Cardiac muscle cell (in vitro differentiated cells and primary cell): ENCODE measurements at regions not wholly inside any gene's neighbourhood (a gene's known extent, or its start where the extent isn't known, plus 50 kb on each side); places are given as distances from the start of the nearest gene placed in this dataset.

Experiments
- DNase-seq, 2 donors: peaks; one replicate each; pipeline versions ENCODE4 v3.0.0 to v3.0.0-alpha.2; 2010 to 2017; ENCODE audit warnings: low read depth in 1 of 2, low spot score in 1 of 2
- H3K27ac ChIP-seq: fragments of 200-600 bp; sonication (generic); 2 replicates; pipeline ENCODE4 v1.5.1; 2016
- H3K27me3 ChIP-seq: fragments of 200-600 bp; sonication (generic); 2 replicates; pipeline ENCODE4 v1.6.0; 2016; ENCODE audit warnings: control low read depth
- H3K36me3 ChIP-seq: fragments of 200-600 bp; sonication (generic); 2 replicates; pipeline ENCODE4 v1.5.1; 2016; ENCODE audit warnings: control low read depth
- H3K4me1 ChIP-seq: fragments of 200-600 bp; sonication (generic); 2 replicates; pipeline ENCODE4 v1.8.1; 2017; ENCODE audit warnings: low read depth, mild to moderate bottlenecking, mixed run types
- H3K4me3 ChIP-seq: fragments of 200-600 bp; sonication (generic); 2 replicates; pipeline ENCODE4 v1.5.1; 2016; ENCODE audit warnings: mild to moderate bottlenecking
- H3K9me3 ChIP-seq: fragments of 200-600 bp; sonication (generic); 2 replicates; pipeline ENCODE4 v1.5.1; 2017; ENCODE audit warnings: low read depth, mild to moderate bottlenecking, control low read depth
- CTCF ChIP-seq: IDR thresholded peaks from 2 replicates; pipeline ENCODE4 v1.5.1; 2012; ENCODE audit warnings: low read depth, mild to moderate bottlenecking, low read length

DNA sequence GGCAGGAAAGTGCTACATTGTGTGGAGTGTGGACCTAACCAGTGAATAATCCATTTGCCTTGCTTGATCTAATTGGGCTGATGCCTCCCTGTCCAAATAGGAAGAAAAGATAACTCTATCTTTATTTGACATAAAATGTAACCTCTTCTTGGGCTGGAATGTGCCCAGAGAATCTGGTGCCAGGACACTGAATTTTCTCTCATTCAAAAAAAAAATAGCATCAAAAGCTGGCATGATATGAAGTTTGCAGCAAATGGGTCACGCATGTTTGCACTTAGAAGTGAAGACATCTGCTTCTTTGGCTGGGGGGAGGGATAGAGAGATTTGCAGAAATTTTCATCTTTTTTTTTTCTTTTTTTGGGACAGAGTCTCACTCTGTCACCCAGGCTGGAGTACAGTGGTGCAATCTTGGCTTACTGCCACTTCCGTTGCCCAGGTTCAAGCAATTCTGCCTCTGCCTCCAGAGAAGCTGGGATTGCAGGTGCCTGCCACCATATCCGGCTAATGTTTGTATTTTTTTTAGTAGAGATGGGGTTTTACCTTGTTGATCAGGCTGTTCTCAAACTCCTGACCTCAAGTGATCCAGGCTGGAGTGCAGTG is 478.2 kb upstream of the EEF2KMT start:
- no peak overlapping the region for H3K27ac ChIP-seq
- no peaks in the 10 kb centered on the region for H3K9me3 ChIP-seq
- peaks cover 14% of the 10 kb centered on the region for H3K27me3 ChIP-seq
- no peak overlapping the region for H3K4me3 ChIP-seq
- no peak for TF ChIP-seq CTCF
- no peaks in the 10 kb centered on the region for H3K36me3 ChIP-seq
- DNase-seq, result no peak
- H3K4me1 ChIP-seq, result no peaks in the 10 kb centered on the region

DNA sequence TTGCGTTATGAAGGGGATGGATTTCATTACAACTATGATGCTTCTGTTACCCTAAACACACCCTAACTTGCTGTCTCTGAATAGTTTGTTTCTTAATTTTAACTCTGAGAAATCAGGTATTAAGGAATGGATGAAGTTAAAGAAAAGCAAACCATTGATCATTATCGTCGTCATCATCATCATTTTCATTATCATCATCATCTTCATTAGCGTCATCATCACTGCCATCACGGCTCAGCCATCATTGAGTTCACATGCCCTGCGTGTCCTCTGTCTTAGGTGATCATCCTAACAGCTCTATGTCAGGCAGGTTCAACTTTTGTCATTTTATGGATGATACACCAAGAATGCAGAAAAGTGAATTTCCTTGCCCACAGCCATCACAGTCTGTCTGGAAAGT is 477.5 kb upstream of the EEF2KMT start:
- no peaks in the 10 kb centered on the region for H3K36me3 ChIP-seq
- no peak overlapping the region for H3K27ac ChIP-seq
- no peaks in the 10 kb centered on the region for H3K9me3 ChIP-seq
- H3K4me1 ChIP-seq, result no peaks in the 10 kb centered on the region
- peaks cover 9% of the 10 kb centered on the region for H3K27me3 ChIP-seq
- H3K4me3 ChIP-seq, result no peak overlapping the region
- no peak for DNase-seq
- no peak for TF ChIP-seq CTCF

DNA sequence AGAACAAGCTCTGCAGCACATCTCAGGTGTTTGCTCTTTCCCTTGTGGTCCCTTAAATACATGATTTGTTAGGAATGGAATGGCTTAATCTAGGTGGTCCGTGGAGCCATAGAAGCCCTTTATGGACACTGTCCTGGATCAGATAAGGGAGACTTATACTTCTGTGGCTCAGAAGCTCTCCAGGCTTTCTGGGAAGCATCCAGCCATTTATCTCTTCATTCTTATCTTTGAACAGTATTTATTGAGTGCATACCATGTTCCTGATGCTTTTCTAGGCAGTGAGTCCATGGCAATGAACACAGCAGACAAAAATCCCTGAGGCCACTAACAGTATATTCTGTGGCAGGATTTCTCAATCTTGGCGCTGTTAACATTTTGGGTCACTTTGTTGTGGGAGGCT is 474.5 kb upstream of the EEF2KMT start:
- TF ChIP-seq CTCF, result no peak
- Histone ChIP-seq H3K36me3 (no peaks in the 10 kb centered on the region), H3K4me1 (no peaks in the 10 kb centered on the region), H3K27me3 (peaks cover 4% of the 10 kb centered on the region), H3K9me3 (no peaks in the 10 kb centered on the region), H3K27ac (no peak overlapping the region), H3K4me3 (no peak overlapping the region)
- DNase-seq, result no peak

DNA sequence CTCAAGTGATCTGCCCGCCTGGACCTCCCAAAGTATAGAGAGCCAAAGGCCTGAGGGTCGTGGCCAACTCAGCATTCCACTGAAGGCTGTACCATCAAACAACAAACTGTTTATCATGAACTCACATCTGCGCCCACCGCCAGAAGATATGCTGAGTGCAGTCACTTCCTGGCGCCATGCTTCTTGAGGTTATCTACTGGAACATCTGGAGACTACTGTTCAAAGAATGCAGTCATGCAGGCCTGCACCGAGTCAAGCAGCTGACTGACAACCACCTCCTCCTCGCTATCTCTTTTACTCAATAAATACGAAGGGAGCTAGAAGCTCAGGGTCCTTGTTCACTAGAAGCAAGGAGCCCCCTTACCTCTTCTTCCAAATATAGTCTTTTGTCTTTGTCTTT is 473.9 kb upstream of the EEF2KMT start:
- DNase-seq, result no peak
- no peak overlapping the region for H3K27ac ChIP-seq
- TF ChIP-seq CTCF, result no peak
- H3K9me3 ChIP-seq, result no peaks in the 10 kb centered on the region
- H3K4me3 ChIP-seq, result no peak overlapping the region
- peaks cover under 1% of the 10 kb centered on the region for H3K27me3 ChIP-seq
- H3K4me1 ChIP-seq, result no peaks in the 10 kb centered on the region
- no peaks in the 10 kb centered on the region for H3K36me3 ChIP-seq

DNA sequence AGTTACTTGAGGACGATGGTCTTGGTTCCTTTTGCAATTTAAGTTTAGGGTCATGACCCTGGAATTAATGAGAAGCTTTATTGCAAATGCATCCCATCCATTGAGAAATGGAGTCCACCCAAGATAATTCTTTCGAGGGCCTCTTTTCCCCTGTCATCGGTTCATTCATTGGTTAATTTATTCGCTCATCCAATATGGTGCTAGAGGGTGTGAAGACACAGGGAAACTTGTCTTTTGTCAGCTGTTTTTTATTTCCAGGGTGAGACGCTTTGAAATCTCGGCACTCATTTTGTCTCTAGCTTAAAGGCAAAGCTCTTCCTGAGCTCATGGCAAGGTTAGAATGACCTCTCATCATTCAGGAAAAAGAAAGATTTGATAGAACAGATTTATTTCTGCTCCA is 464.2 kb upstream of the EEF2KMT start:
- Histone ChIP-seq H3K9me3 (no peaks in the 10 kb centered on the region), H3K4me3 (no peak overlapping the region), H3K27me3 (no peaks in the 10 kb centered on the region), H3K27ac (no peak overlapping the region), H3K4me1 (no peaks in the 10 kb centered on the region), H3K36me3 (no peaks in the 10 kb centered on the region)
- TF ChIP-seq CTCF, result no peak
- DNase-seq, result no peak

DNA sequence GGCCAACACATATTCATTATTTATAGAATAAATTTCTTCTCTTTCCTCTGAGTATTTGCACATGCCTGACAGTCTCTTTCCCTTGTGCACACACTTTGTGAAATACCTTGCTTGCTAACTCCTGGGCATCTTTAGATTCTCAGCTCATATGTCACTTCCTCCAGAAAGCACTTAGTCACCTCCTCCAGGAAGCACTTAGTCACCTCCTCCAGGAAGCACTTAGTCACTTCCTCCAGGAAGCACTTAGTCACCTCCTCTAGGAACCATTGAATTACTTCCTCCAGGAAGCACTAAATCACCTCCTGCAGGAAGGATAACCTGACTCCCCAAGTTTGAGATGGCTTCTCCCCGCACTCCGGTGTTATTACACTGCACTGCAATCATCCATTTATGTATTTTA is 462.5 kb upstream of the EEF2KMT start:
- Histone ChIP-seq H3K27ac (no peak overlapping the region), H3K36me3 (no peaks in the 10 kb centered on the region), H3K27me3 (no peaks in the 10 kb centered on the region), H3K4me1 (no peaks in the 10 kb centered on the region), H3K9me3 (no peaks in the 10 kb centered on the region), H3K4me3 (no peak overlapping the region)
- DNase-seq, result no peak
- TF ChIP-seq CTCF, result no peak
